VCaP (cell line): ENCODE measurements at regions not wholly inside any gene's neighbourhood (a gene's known extent, or its start where the extent isn't known, plus 50 kb on each side); places are given as distances from the start of the nearest gene placed in this dataset.
A peak's percentile ranks its signal among the peaks of the same experiment; 100 is the strongest.
"Not testable (repeated sequence)": the region's sequence is repeated elsewhere in the genome, so short reads cannot be mapped to it uniquely, and the experiment has no call there.

Experiments
- H3K27ac ChIP-seq: fragments of 450-650 bp; 2 replicates; pipeline ENCODE4 v1.5.1; 2017
- TF ChIP-seq, protein P1 (sequence below): fragments of 450-650 bp; conservative IDR thresholded peaks from 2 replicates; pipeline ENCODE4 v1.5.1; 2017; ENCODE audit warnings: mild to moderate bottlenecking, moderate library complexity

DNA sequence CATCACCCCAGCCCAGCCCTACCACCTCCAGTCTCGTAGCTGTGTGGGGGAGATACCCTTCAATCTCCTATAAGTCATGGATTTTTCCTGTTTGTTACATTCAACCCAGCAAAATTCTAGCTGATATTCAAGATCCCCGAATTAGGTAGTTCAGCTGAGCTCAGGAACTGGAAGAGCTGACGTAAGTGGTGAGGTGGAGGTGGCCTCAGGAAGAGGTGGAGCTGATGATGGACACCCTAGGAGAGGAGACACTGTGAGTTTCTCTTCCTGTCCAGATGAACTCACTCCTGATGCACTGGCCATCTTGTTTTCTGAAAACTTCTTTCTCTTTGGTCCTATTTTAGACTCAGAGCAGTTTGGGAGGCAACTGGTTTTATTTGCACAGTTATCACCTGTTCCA, 90.5 kb upstream of the PITRM1 start:
- no peak overlapping the region for H3K27ac ChIP-seq
- TF ChIP-seq, protein P1, sequence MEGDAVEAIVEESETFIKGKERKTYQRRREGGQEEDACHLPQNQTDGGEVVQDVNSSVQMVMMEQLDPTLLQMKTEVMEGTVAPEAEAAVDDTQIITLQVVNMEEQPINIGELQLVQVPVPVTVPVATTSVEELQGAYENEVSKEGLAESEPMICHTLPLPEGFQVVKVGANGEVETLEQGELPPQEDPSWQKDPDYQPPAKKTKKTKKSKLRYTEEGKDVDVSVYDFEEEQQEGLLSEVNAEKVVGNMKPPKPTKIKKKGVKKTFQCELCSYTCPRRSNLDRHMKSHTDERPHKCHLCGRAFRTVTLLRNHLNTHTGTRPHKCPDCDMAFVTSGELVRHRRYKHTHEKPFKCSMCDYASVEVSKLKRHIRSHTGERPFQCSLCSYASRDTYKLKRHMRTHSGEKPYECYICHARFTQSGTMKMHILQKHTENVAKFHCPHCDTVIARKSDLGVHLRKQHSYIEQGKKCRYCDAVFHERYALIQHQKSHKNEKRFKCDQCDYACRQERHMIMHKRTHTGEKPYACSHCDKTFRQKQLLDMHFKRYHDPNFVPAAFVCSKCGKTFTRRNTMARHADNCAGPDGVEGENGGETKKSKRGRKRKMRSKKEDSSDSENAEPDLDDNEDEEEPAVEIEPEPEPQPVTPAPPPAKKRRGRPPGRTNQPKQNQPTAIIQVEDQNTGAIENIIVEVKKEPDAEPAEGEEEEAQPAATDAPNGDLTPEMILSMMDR: no peak

DNA sequence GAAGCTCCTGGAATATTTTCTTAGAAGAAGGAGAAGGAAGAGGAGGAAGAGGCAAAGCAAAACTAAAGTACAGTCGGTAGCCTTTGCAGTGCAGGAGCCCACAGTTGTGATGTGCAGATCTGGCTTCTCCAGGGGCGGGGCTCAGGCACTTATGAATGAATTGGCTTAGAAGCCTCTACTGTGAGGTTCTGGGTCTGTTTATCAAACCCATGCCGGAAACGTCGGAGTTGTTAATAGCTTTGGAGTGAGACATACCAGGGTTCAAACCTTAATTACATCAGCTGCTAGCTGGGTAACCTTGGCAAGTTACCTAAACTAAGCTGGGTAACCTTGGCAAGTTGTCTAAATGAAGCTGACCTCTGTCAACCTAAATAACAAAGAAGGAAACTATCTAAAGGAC, 89.3 kb upstream of the PITRM1 start:
- peak overlapping the region; percentile 75 for H3K27ac ChIP-seq
- TF ChIP-seq, protein P1: no peak

DNA sequence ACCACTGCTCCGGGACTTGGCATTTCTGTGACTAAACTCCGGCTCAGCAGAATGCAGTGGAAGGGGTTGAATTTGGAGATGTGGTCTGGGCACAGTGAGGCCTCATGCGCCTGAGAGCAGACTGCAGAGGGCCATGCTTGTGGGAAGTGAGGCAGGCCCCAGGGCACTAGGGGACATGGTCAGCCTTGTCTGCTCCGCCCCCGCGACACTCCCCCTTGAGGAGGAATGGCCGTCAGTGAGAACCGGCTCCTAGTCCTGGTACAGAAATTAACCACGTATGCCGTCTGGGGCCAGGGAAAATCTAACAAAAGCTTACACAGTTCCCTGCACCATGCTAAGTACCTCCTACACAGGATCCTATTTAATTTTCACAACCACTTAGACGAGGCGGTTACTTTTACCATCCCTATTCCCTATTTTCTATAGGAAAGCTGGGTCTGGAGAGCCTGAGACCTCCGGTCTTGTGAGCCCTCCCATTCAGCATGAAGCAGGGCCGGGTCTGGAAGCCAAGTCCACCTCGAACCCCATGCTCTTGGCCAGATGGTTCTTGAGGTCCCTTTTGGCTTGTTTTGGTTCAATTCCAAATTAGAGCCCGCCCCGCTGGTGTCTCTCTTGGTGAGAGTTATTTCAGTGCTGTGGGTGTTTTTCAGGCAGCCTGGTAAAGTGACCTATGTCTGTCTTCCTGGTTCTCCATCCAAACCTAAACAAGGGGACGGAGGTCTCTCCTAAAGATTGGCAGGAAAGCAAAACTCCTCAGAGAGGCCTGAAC, 87.7 kb upstream of the PITRM1 start:
- peak overlapping the region; percentile 75 for H3K27ac ChIP-seq
- TF ChIP-seq, protein P1: no peak

DNA sequence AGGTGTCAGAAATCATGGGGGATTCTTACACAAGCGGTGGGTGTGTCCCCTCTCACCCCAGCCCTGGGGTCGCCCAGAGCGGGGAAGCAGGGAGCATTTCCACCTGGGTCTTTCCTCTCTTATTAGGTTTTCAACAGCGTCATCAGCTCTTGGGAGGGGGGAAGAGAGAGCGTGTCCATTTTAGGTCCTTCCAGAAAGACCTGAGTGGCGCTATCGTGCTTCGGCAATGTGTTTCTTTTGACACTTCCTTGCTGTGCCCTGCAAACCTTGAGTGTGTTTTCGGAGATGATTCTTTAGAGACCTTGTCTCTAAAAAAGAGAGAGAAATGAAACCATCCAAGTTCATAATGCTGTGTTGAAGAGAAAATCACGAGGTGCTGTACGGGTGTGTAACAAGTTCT, 86.9 kb upstream of the PITRM1 start:
- TF ChIP-seq, protein P1: no peak
- peak overlapping the region; percentile 75 for H3K27ac ChIP-seq

DNA sequence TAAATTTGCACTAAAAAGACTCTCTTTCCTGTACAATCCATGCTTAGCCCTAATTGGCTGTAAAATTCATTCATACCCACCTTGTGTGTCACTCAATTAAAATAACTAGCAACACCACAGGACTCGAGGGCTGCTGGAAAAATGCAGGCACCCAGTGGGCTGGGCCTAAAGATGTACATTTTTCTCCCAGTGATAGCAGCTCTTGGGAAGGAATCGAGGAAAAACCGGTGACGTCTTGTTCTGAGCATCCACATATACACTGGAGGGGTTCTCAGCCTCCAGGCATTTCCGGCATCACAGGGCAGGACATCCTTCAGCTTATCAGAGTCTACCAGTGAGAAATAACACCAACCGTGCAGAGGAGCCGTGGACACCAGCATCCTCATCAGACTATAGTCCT, 85.8 kb upstream of the PITRM1 start:
- TF ChIP-seq, protein P1: no peak
- H3K27ac ChIP-seq: no peak overlapping the region; the same call in 1 of the 2 replicates

DNA sequence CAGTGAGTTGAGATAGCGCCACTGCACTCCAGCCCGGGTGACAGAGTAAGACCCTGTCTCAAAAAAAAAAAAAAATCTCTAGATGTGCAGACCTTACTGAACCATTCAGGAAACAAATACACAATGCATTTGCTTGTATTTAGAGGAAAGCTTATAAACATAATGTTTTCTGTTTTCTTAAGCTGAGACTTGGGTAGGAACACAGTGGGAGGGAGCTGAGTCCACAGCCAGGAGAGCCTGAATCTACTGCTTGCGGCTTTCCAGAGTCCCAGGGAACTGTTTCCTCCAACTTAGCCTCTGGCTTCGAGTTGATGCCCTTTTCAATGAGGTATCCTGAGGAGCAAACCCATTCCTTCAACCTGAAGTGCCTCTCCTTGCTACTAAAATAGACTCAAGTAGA, 83.0 kb upstream of the PITRM1 start:
- TF ChIP-seq, protein P1: no peak
- H3K27ac ChIP-seq: no peak overlapping the region

DNA sequence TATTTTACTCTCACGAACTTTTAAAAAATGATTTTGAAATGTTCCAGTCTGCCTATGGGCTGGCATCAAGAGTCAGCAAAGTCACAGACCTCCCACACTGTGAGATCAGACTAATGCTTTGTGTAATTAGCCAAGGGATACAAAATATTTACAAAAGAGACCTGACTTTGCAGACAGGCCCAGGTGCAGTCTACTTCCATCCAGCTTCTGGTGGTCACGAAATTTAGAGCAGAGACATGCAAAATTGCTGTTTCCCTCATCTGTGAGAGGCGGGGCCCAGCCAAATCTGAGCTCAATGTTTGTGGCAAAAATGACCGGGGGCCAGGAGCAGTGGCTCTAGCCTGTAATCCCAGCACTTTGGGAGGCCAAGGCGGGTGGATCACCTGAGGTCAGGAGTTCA, 82.5 kb upstream of the PITRM1 start:
- TF ChIP-seq, protein P1: no peak
- H3K27ac ChIP-seq: no peak overlapping the region

DNA sequence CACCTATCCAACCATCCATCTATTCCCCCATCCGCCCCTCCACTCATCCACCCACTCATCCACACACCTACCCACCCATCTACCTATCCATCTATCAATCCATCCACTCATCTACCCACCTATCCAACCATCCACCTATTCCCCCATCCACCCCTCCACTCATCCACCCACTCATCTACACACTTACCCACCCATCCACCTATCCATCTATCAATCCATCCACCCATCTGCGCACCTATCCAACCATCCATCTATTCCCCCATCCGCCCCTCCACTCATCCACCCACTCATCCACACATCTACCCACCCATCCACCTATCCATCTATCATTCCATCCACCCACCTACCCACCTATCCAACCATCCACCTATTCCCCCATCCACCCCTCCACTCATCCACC, 81.4 kb upstream of the PITRM1 start:
- not testable (repeated sequence) for H3K27ac ChIP-seq
